ENCODE measurements at regions not wholly inside any gene's neighbourhood (a gene's known extent, or its start where the extent isn't known, plus 50 kb on each side); places are given as distances from the start of the nearest gene placed in this dataset.

- no peaks in the 10 kb centered on the region for H3K9me2 ChIP-seq (ENCODE audit: insufficient read depth, low read length)
- no peak overlapping the region for H3K4me2 ChIP-seq (ENCODE audit: low read length)
- H3K9ac ChIP-seq (ENCODE audit: low read length): no peak overlapping the region
- peaks cover 8% of the 10 kb centered on the region for H3K36me3 ChIP-seq (ENCODE audit: insufficient read depth, low read length)
- no peaks in the 10 kb centered on the region for H3K27me3 ChIP-seq (ENCODE audit: insufficient read depth, low read depth, low read length)
- TF ChIP-seq EZH2 (IDR thresholded peaks at IDR 0.05; ENCODE audit: borderline replicate concordance, insufficient read depth, low read length, poor library complexity, severe bottlenecking): no peak
- H3K27ac ChIP-seq (ENCODE audit: low read length): no peak overlapping the region
- no peaks in the 10 kb centered on the region for H4K20me1 ChIP-seq (ENCODE audit: insufficient read depth)
- no peaks in the 10 kb centered on the region for H3K9me3 ChIP-seq (ENCODE audit: low read length)
- H3K4me3 ChIP-seq (ENCODE audit: low read length): no peak overlapping the region
- no peak overlapping the region for H2AFZ ChIP-seq (ENCODE audit: low read depth, low read length)
- H3K79me2 ChIP-seq (replicated peaks; ENCODE audit: insufficient read depth, low read length): peaks cover 11% of the 10 kb centered on the region
- no peaks in the 10 kb centered on the region for H3F3A ChIP-seq (ENCODE audit: insufficient read depth, low read length, poor library complexity, severe bottlenecking)
Measured at GRCh38 chr13:73842626-73843025, 291.6 kb downstream of the KLF12 start.

GRCh38 chr13:73842184-73842583, 292.0 kb downstream of the KLF12 start:
- Histone ChIP-seq H3K9me2 (ENCODE audit: insufficient read depth, low read length) (no peaks in the 10 kb centered on the region), H3K27ac (ENCODE audit: low read length) (no peak overlapping the region), H3K4me3 (ENCODE audit: low read length) (no peak overlapping the region), H4K20me1 (ENCODE audit: insufficient read depth) (no peaks in the 10 kb centered on the region), H3K4me2 (ENCODE audit: low read length) (no peak overlapping the region), H3K9ac (ENCODE audit: low read length) (no peak overlapping the region), H3K9me3 (ENCODE audit: low read length) (no peaks in the 10 kb centered on the region), H3K36me3 (ENCODE audit: insufficient read depth, low read length) (peaks cover 8% of the 10 kb centered on the region), H3K79me2 (replicated peaks; ENCODE audit: insufficient read depth, low read length) (peaks cover 14% of the 10 kb centered on the region), H3K27me3 (ENCODE audit: insufficient read depth, low read depth, low read length) (no peaks in the 10 kb centered on the region), H2AFZ (ENCODE audit: low read depth, low read length) (no peak overlapping the region), H3F3A (ENCODE audit: insufficient read depth, low read length, poor library complexity, severe bottlenecking) (no peaks in the 10 kb centered on the region)
- TF ChIP-seq EZH2 (IDR thresholded peaks at IDR 0.05; ENCODE audit: borderline replicate concordance, insufficient read depth, low read length, poor library complexity, severe bottlenecking) (no peak), RAD21 (conservative IDR thresholded peaks at IDR 0.05) (no peak), CTCF (IDR thresholded peaks at IDR 0.05; ENCODE audit: poor library complexity, severe bottlenecking) (no peak), TAF1 (IDR thresholded peaks at IDR 0.05; ENCODE audit: low read depth) (no peak), EP300 (conservative IDR thresholded peaks at IDR 0.05; ENCODE audit: poor library complexity, severe bottlenecking) (no peak), MXI1 (conservative IDR thresholded peaks at IDR 0.05; ENCODE audit: poor library complexity, severe bottlenecking) (no peak), SMC3 (conservative IDR thresholded peaks at IDR 0.05; ENCODE audit: poor library complexity) (no peak), POLR2AphosphoS5 (IDR thresholded peaks at IDR 0.05) (no peak), REST (IDR thresholded peaks at IDR 0.05; ENCODE audit: borderline replicate concordance) (no peak)

GRCh38 chr13:73837147-73837546, 297.1 kb downstream of the KLF12 start:
- TF ChIP-seq MXI1 (conservative IDR thresholded peaks at IDR 0.05; ENCODE audit: poor library complexity, severe bottlenecking) (no peak), TAF1 (IDR thresholded peaks at IDR 0.05; ENCODE audit: low read depth) (no peak), CTCF (IDR thresholded peaks at IDR 0.05; ENCODE audit: poor library complexity, severe bottlenecking) (no peak), REST (IDR thresholded peaks at IDR 0.05; ENCODE audit: borderline replicate concordance) (no peak), EZH2 (IDR thresholded peaks at IDR 0.05; ENCODE audit: borderline replicate concordance, insufficient read depth, low read length, poor library complexity, severe bottlenecking) (no peak), RAD21 (conservative IDR thresholded peaks at IDR 0.05) (no peak), EP300 (conservative IDR thresholded peaks at IDR 0.05; ENCODE audit: poor library complexity, severe bottlenecking) (no peak), POLR2AphosphoS5 (IDR thresholded peaks at IDR 0.05) (no peak)
- no peaks in the 10 kb centered on the region for H3K9me3 ChIP-seq (ENCODE audit: low read length)
- H3K27ac ChIP-seq (ENCODE audit: low read length): no peak overlapping the region
- H4K20me1 ChIP-seq (ENCODE audit: insufficient read depth): no peaks in the 10 kb centered on the region
- H3K9ac ChIP-seq (ENCODE audit: low read length): no peak overlapping the region
- no peak overlapping the region for H2AFZ ChIP-seq (ENCODE audit: low read depth, low read length)
- no peak overlapping the region for H3K4me2 ChIP-seq (ENCODE audit: low read length)
- no peaks in the 10 kb centered on the region for H3F3A ChIP-seq (ENCODE audit: insufficient read depth, low read length, poor library complexity, severe bottlenecking)
- H3K79me2 ChIP-seq (replicated peaks; ENCODE audit: insufficient read depth, low read length): peaks cover 20% of the 10 kb centered on the region
- no peaks in the 10 kb centered on the region for H3K9me2 ChIP-seq (ENCODE audit: insufficient read depth, low read length)
- H3K36me3 ChIP-seq (ENCODE audit: insufficient read depth, low read length): no peaks in the 10 kb centered on the region
- no peaks in the 10 kb centered on the region for H3K27me3 ChIP-seq (ENCODE audit: insufficient read depth, low read depth, low read length)
- no peak overlapping the region for H3K4me3 ChIP-seq (ENCODE audit: low read length)

Data from neural cell (in vitro differentiated cells).